ENCODE measurements at regions not wholly inside any gene's neighbourhood (a gene's known extent, or its start where the extent isn't known, plus 50 kb on each side); places are given as distances from the start of the nearest gene placed in this dataset.
"Not testable (repeated sequence)": the region's sequence is repeated elsewhere in the genome, so short reads cannot be mapped to it uniquely, and the experiment has no call there.

GRCh38 chr20:47905628-47906347, 120.5 kb upstream of the SULF2 start (continued):
- no peak for TF ChIP-seq DMTF1 (CRISPR knock-in tag; IDR thresholded peaks at IDR 0.05)
- TF ChIP-seq FIP1L1 (IDR thresholded peaks at IDR 0.05; ENCODE audit: borderline replicate concordance, insufficient read depth, low read depth, low read length), result no peak

- H3K4me2 ChIP-seq (ENCODE audit: low read depth, low read length); CTCF ChIA-PET (ENCODE audit: low intra/inter-chr PET ratio, low total read pairs); H2AFZ ChIP-seq (ENCODE audit: low read length); H3K9ac ChIP-seq (ENCODE audit: insufficient read depth, low read depth, low read length); H3K4me1 ChIP-seq (ENCODE audit: insufficient read depth, low read length); FAIRE-seq; H3K36me3 ChIP-seq (replicated peaks in 1 of 2; ENCODE audit: control insufficient read depth in 1 of 2, insufficient read depth in 2 of 2, low read length in 2 of 2); H3K27ac ChIP-seq (ENCODE audit: extremely low read length, insufficient read depth, low read length); H4K20me1 ChIP-seq (ENCODE audit: insufficient read depth, low read length); ATAC-seq; DNase-seq (ENCODE audit: low spot score); in situ Hi-C loops (cut with HindIII; ENCODE audit: extremely low pct_ligation_motif_present, low pct_unique_long_range_greater_than_20kb); POLR2A ChIA-PET; intact Hi-C loops (cut with micrococcal nuclease; ENCODE audit: unreplicated experiment); BruUV-seq (replicated peaks); H3K79me2 ChIP-seq (ENCODE audit: insufficient read depth, low read length); H3K4me3 ChIP-seq (replicated peaks in 1 of 3; ENCODE audit: insufficient read depth in 1 of 3, low read depth in 2 of 3, low read length in 3 of 3); H3K9me3 ChIP-seq (ENCODE audit: low read length): not testable (repeated sequence)
- WGBS (ENCODE audit: low lambda C conversion rate), result 3% methylated on average over 3 of the region's 3 CpGs
- H3K27me3 ChIP-seq (ENCODE audit: control insufficient read depth in 1 of 2, insufficient read depth in 2 of 2, low read length in 2 of 2), result peaks cover 2 to 22% of the 10 kb centered on the region in 2 experiments; a peak in 3 of 5 replicates
These were observed 117.7 kb upstream of the SULF2 start for GRCh38 chr20:47903009-47903408.

- no CpG with 5 or more reads among the region's 7 CpGs for WGBS (ENCODE audit: low lambda C conversion rate)
- H3K9me3 ChIP-seq (ENCODE audit: low read length); H4K20me1 ChIP-seq (ENCODE audit: insufficient read depth, low read length); CTCF ChIA-PET (ENCODE audit: low intra/inter-chr PET ratio, low total read pairs); H2AFZ ChIP-seq (ENCODE audit: low read length); ATAC-seq; BruUV-seq (replicated peaks); DNase-seq (ENCODE audit: low spot score); H3K4me3 ChIP-seq (replicated peaks in 1 of 3; ENCODE audit: insufficient read depth in 1 of 3, low read depth in 2 of 3, low read length in 3 of 3); H3K36me3 ChIP-seq (replicated peaks in 1 of 2; ENCODE audit: control insufficient read depth in 1 of 2, insufficient read depth in 2 of 2, low read length in 2 of 2); H3K79me2 ChIP-seq (ENCODE audit: insufficient read depth, low read length); H3K27ac ChIP-seq (ENCODE audit: extremely low read length, insufficient read depth, low read length); H3K27me3 ChIP-seq (ENCODE audit: control insufficient read depth in 1 of 2, insufficient read depth in 2 of 2, low read length in 2 of 2); POLR2A ChIA-PET; H3K4me2 ChIP-seq (ENCODE audit: low read depth, low read length); intact Hi-C loops (cut with micrococcal nuclease; ENCODE audit: unreplicated experiment); H3K4me1 ChIP-seq (ENCODE audit: insufficient read depth, low read length); H3K9ac ChIP-seq (ENCODE audit: insufficient read depth, low read depth, low read length); FAIRE-seq: not testable (repeated sequence)
- in situ Hi-C loops (cut with HindIII; ENCODE audit: extremely low pct_ligation_motif_present, low pct_unique_long_range_greater_than_20kb), result loop anchor here (5.0 to 10.0 kb wide), 2 partner anchors 55 to 77 kb away; no protein-coding TSS in a partner anchor
These were observed 114.0 kb upstream of the SULF2 start for GRCh38 chr20:47899313-47899712.
